Neural progenitor cell (in vitro differentiated cells): ENCODE measurements at regions not wholly inside any gene's neighbourhood (a gene's known extent, or its start where the extent isn't known, plus 50 kb on each side); places are given as distances from the start of the nearest gene placed in this dataset.

Experiments
- DNase-seq: peaks from one replicate; pipeline ENCODE4 v3.0.0-alpha.2; 2016; ENCODE audit warnings: low spot score
- H2AFZ ChIP-seq: fragments of 200-600 bp; sonication (generic); replicated peaks from 2 replicates; pipeline ENCODE4 v1.6.1; 2016; ENCODE audit warnings: antibody characterized with exemption
- H3F3A ChIP-seq: fragments of 200-600 bp; sonication (generic); 2 replicates; pipeline ENCODE4 v1.6.1; 2016; ENCODE audit warnings: antibody characterized with exemption, low read depth
- H3K27ac ChIP-seq: fragments of 200-600 bp; sonication (generic); 2 replicates; pipeline ENCODE4 v1.5.1; 2016; ENCODE audit warnings: mild to moderate bottlenecking
- H3K27me3 ChIP-seq: fragments of 200-600 bp; sonication (generic); 2 replicates; pipeline ENCODE4 v1.6.1; 2016; ENCODE audit warnings: mild to moderate bottlenecking, moderate library complexity
- H3K36me3 ChIP-seq: fragments of 200-600 bp; sonication (generic); 2 replicates; pipeline ENCODE4 v1.5.1; 2016
- H3K4me1 ChIP-seq: fragments of 200-600 bp; sonication (generic); 2 replicates; pipeline ENCODE4 v1.6.1; 2016; ENCODE audit warnings: mixed run types
- H3K4me2 ChIP-seq: fragments of 200-600 bp; sonication (generic); 2 replicates; pipeline ENCODE4 v1.6.1; 2016
- H3K4me3 ChIP-seq: fragments of 200-600 bp; sonication (generic); 2 replicates; pipeline ENCODE4 v1.5.1; 2016
- H3K79me2 ChIP-seq: fragments of 200-600 bp; sonication (generic); 2 replicates; pipeline ENCODE4 v1.6.1; 2016; ENCODE audit warnings: low read depth
- H3K9ac ChIP-seq: fragments of 200-600 bp; sonication (generic); 2 replicates; pipeline ENCODE4 v1.6.1; 2016
- H3K9me3 ChIP-seq: fragments of 200-600 bp; sonication (generic); 2 replicates; pipeline ENCODE4 v1.5.1; 2016; ENCODE audit warnings: low read depth
- H4K20me1 ChIP-seq: fragments of 200-600 bp; sonication (generic); 2 replicates; pipeline ENCODE4 v1.6.1; 2016; ENCODE audit warnings: low read depth
- H3K27ac Mint-ChIP-seq: 3 replicates; pipeline ENCODE4 v1.8.0; 2021; ENCODE audit warnings: mixed read lengths
- H3K27me3 Mint-ChIP-seq: 2 replicates; pipeline ENCODE4 v1.8.0; 2022; ENCODE audit warnings: low read depth, mild to moderate bottlenecking, inconsistent platforms, moderate library complexity, mixed read lengths; ENCODE audit not compliant: insufficient read depth
- H3K36me3 Mint-ChIP-seq: 3 replicates; pipeline ENCODE4 v1.8.0; 2021; ENCODE audit warnings: mixed read lengths
- H3K4me1 Mint-ChIP-seq: 3 replicates; pipeline ENCODE4 v1.8.0; 2021; ENCODE audit warnings: mixed read lengths
- H3K4me3 Mint-ChIP-seq: 3 replicates; pipeline ENCODE4 v1.8.0; 2021; ENCODE audit warnings: mild to moderate bottlenecking, moderate library complexity, mixed read lengths
- H3K9me3 Mint-ChIP-seq: 3 replicates; pipeline ENCODE4 v1.8.0; 2020; ENCODE audit warnings: mixed read lengths
- EZH2 ChIP-seq: fragments of 200-600 bp; sonication (generic); IDR thresholded peaks from 2 replicates; pipeline ENCODE4 v1.6.1; 2017; ENCODE audit warnings: antibody characterized with exemption, mild to moderate bottlenecking, moderate library complexity
- EZH2phosphoT487 ChIP-seq: fragments of 200-600 bp; sonication (generic); IDR thresholded peaks from 2 replicates; pipeline ENCODE4 v1.6.1; 2017; ENCODE audit warnings: antibody characterized with exemption
- TF ChIP-seq, protein P1 (sequence below): fragments of 200-600 bp; sonication (generic); IDR thresholded peaks from 2 replicates; pipeline ENCODE4 v1.5.1; 2017; ENCODE audit warnings: antibody characterized with exemption, mild to moderate bottlenecking

DNA sequence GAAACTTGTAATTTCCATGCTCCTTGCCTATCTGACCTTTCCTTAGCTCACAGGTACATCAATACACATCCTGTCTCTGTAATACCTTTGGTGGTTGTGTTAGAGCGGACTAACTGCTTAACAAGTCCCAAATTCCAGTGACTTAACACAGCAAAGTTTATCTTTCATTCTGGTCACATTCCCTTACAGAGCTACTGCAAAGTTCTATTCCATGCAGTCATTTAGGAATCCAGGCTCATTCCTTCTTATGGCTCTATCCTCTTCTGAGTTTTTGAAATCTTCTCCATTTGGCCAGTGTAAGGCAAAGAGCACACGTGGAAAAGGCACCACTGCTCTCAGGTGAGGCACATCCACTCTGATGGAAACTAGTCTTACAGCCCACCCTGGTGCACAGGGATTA lies 238.6 kb upstream of the ANKRD55 start:
- Histone ChIP-seq H4K20me1 (no peaks in the 10 kb centered on the region), H3K27me3 (no peaks in the 10 kb centered on the region), H3K36me3 (no peaks in the 10 kb centered on the region), H3K4me1 (no peaks in the 10 kb centered on the region), H3K4me3 (no peak overlapping the region), H3K9ac (no peak overlapping the region), H3F3A (no peaks in the 10 kb centered on the region), H3K9me3 (no peaks in the 10 kb centered on the region), H2AFZ (no peak overlapping the region), H3K79me2 (no peaks in the 10 kb centered on the region), H3K27ac (no peak overlapping the region), H3K4me2 (no peak overlapping the region)
- DNase-seq = no peak
- TF ChIP-seq, protein P1, sequence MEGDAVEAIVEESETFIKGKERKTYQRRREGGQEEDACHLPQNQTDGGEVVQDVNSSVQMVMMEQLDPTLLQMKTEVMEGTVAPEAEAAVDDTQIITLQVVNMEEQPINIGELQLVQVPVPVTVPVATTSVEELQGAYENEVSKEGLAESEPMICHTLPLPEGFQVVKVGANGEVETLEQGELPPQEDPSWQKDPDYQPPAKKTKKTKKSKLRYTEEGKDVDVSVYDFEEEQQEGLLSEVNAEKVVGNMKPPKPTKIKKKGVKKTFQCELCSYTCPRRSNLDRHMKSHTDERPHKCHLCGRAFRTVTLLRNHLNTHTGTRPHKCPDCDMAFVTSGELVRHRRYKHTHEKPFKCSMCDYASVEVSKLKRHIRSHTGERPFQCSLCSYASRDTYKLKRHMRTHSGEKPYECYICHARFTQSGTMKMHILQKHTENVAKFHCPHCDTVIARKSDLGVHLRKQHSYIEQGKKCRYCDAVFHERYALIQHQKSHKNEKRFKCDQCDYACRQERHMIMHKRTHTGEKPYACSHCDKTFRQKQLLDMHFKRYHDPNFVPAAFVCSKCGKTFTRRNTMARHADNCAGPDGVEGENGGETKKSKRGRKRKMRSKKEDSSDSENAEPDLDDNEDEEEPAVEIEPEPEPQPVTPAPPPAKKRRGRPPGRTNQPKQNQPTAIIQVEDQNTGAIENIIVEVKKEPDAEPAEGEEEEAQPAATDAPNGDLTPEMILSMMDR = no peak
- TF ChIP-seq EZH2phosphoT487 = no peak
- TF ChIP-seq EZH2 = no peak
- peaks cover 13% of the 10 kb centered on the region for H3K4me1 Mint-ChIP-seq
- no peaks in the 10 kb centered on the region for H3K9me3 Mint-ChIP-seq
- no peak overlapping the region for H3K27ac Mint-ChIP-seq
- no peaks in the 10 kb centered on the region for H3K36me3 Mint-ChIP-seq
- H3K27me3 Mint-ChIP-seq = peaks cover 5% of the 10 kb centered on the region
- no peak overlapping the region for H3K4me3 Mint-ChIP-seq

DNA sequence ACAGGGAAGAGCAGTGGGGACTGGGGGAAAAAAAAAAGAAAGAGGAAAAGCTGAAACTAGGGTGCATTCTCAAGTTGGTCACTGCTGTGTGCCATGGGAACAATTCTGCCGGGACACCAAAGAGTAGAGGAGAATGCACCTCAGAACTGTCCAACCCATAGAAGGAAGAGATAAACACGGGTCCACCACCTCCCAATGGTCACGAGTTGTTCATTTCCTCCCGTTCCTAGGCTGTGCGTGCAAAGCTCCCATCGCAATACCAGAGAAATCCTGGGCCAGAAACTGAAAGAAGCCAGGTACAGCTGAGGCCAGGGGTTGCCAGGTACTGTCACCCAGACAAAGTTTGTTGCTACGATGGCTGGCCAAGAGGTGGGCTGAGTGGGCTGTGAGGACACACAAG lies 236.9 kb upstream of the ANKRD55 start:
- no peaks in the 10 kb centered on the region for H3K27me3 ChIP-seq
- no peak overlapping the region for H3K4me3 ChIP-seq
- no peak overlapping the region for H2AFZ ChIP-seq
- no peak overlapping the region for H3K4me2 ChIP-seq
- no peak overlapping the region for H3K27ac ChIP-seq
- no peaks in the 10 kb centered on the region for H4K20me1 ChIP-seq
- Mint-ChIP-seq H3K4me1 (peaks cover 10% of the 10 kb centered on the region), H3K9me3 (no peaks in the 10 kb centered on the region), H3K27me3 (peaks cover 3% of the 10 kb centered on the region), H3K27ac (no peak overlapping the region), H3K36me3 (no peaks in the 10 kb centered on the region), H3K4me3 (no peak overlapping the region)
- H3K4me1 ChIP-seq = no peaks in the 10 kb centered on the region
- H3K79me2 ChIP-seq = no peaks in the 10 kb centered on the region
- TF ChIP-seq EZH2 (no peak), EZH2phosphoT487 (no peak)
- TF ChIP-seq, protein P1 = no peak
- no peak for DNase-seq
- no peaks in the 10 kb centered on the region for H3K36me3 ChIP-seq
- H3F3A ChIP-seq = no peaks in the 10 kb centered on the region
- H3K9me3 ChIP-seq = no peaks in the 10 kb centered on the region
- H3K9ac ChIP-seq = no peak overlapping the region

DNA sequence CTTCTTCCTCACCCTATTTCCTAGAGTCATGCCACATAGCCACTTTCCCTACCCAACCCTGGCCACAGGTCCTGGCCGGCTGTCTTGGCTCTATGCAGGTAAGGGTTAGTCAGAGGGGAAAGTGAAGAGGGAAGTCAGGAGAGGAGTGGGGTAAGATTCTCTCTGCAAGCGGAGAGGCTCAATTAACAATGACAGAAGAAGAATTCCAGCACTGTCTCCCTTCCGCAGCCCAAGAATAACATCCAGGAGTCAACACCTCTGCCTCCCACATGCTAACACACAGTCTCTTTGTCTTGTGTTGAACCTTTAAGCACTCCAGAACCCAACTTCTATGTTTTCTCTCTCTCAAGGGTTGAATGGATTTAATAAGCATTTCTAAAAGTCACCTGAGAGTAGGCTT lies 235.1 kb upstream of the ANKRD55 start:
- no peaks in the 10 kb centered on the region for H3K79me2 ChIP-seq
- H3K27me3 ChIP-seq = no peaks in the 10 kb centered on the region
- H3K4me1 ChIP-seq = no peaks in the 10 kb centered on the region
- H3K4me3 ChIP-seq = no peak overlapping the region
- H3K9ac ChIP-seq = no peak overlapping the region
- Mint-ChIP-seq H3K9me3 (no peaks in the 10 kb centered on the region), H3K36me3 (no peaks in the 10 kb centered on the region), H3K4me3 (no peak overlapping the region), H3K27me3 (peaks cover 5% of the 10 kb centered on the region), H3K4me1 (peaks cover 18% of the 10 kb centered on the region), H3K27ac (no peak overlapping the region)
- H3K27ac ChIP-seq = no peak overlapping the region
- H3F3A ChIP-seq = no peaks in the 10 kb centered on the region
- TF ChIP-seq EZH2 (no peak), EZH2phosphoT487 (no peak)
- TF ChIP-seq, protein P1 = no peak
- H3K9me3 ChIP-seq = no peaks in the 10 kb centered on the region
- H4K20me1 ChIP-seq = no peaks in the 10 kb centered on the region
- no peak overlapping the region for H3K4me2 ChIP-seq
- H2AFZ ChIP-seq = no peak overlapping the region
- H3K36me3 ChIP-seq = no peaks in the 10 kb centered on the region
- no peak for DNase-seq
